CD4-positive, alpha-beta T cell (primary cell): ENCODE measurements at regions not wholly inside any gene's neighbourhood (a gene's known extent, or its start where the extent isn't known, plus 50 kb on each side); places are given as distances from the start of the nearest gene placed in this dataset.

Experiments
- ATAC-seq: fragments of 200-7000 bp; cut with Tn5 transposase; one replicate; pipeline ENCODE4 v1.10.0; 2022; ENCODE audit warnings: mild to moderate bottlenecking; ENCODE audit not compliant: poor library complexity
- CTCF ChIA-PET: fragments of 350-600 bp; sonication (Branson Sonifier 250); formaldehyde crosslinking; loops from one replicate; lab custom pipeline; 2021; ENCODE audit warnings: antibody characterized with exemption, inconsistent platforms; lab: Charles Lee
- POLR2A ChIA-PET: fragments of 350-600 bp; sonication (Branson Sonifier 250); formaldehyde crosslinking; loops from one replicate; lab custom pipeline; 2021; ENCODE audit warnings: antibody characterized with exemption, inconsistent platforms; lab: Charles Lee
- DNase-seq, 14 experiments: peaks; one replicate each; pipeline ENCODE4 v3.0.0-alpha.2; 2013 to 2020; ENCODE audit warnings: mixed read lengths in 2 of 14
- H3K27ac ChIP-seq, 2 donors: one replicate each; pipeline versions ENCODE4 v1.5.1 to v1.7.0; 2013; ENCODE audit warnings: low read length in 2 of 2, low read depth in 1 of 2, mild to moderate bottlenecking in 1 of 2
- H3K27me3 ChIP-seq, 2 experiments: 1 replicate in 1 of 2; 2 replicates in 1 of 2; pipeline versions ENCODE4 v1.6.1 to v1.7.0; 2013; ENCODE audit warnings: low read length in 2 of 2, control low read depth in 1 of 2, mild to moderate bottlenecking in 1 of 2, moderate library complexity in 1 of 2; ENCODE audit not compliant: insufficient read depth in 2 of 2, control insufficient read depth in 1 of 2
- H3K36me3 ChIP-seq: one replicate; pipeline ENCODE4 v1.6.1; 2013; ENCODE audit warnings: low read length, control low read depth; ENCODE audit not compliant: insufficient read depth
- H3K4me1 ChIP-seq: one replicate; pipeline ENCODE4 v1.6.1; 2013; ENCODE audit warnings: low read length, control low read depth; ENCODE audit not compliant: insufficient read depth
- H3K4me3 ChIP-seq: one replicate; pipeline ENCODE4 v1.5.1; 2013; ENCODE audit warnings: mild to moderate bottlenecking, low read length, moderate library complexity
- H3K9me3 ChIP-seq, 2 experiments: 1 replicate in 1 of 2; 2 replicates in 1 of 2; pipeline versions ENCODE4 v1.6.1 to v1.7.0; 2013; ENCODE audit warnings: low read length in 2 of 2, mild to moderate bottlenecking in 2 of 2, control low read depth in 1 of 2, moderate library complexity in 1 of 2; ENCODE audit not compliant: control insufficient read depth in 1 of 2, insufficient read depth in 1 of 2
- H3K27ac Mint-ChIP-seq: one replicate; pipeline ENCODE4 v1.8.0; 2020; ENCODE audit warnings: mixed read lengths
- H3K27me3 Mint-ChIP-seq: one replicate; pipeline ENCODE4 v1.8.0; 2021; ENCODE audit warnings: mixed read lengths
- H3K36me3 Mint-ChIP-seq: one replicate; pipeline ENCODE4 v1.8.0; 2021; ENCODE audit warnings: low read depth, mixed read lengths
- H3K4me1 Mint-ChIP-seq: one replicate; pipeline ENCODE4 v1.8.0; 2021; ENCODE audit warnings: low read depth, mixed read lengths
- H3K4me3 Mint-ChIP-seq: one replicate; pipeline ENCODE4 v1.8.0; 2020; ENCODE audit warnings: mild to moderate bottlenecking, mixed read lengths
- H3K9me3 Mint-ChIP-seq: one replicate; pipeline ENCODE4 v1.8.0; 2020; ENCODE audit warnings: mixed read lengths
- intact Hi-C, 2 experiments: fragments of 100-400 bp; cut with DNase I in 1 of 2; cut with micrococcal nuclease in 1 of 2; formaldehyde crosslinking; loops; one replicate each; pipeline versions ENCODE4 v1.15.1 to v1.9.0; 2023 to 2025; cut with DNase I, micrococcal nuclease
- TF ChIP-seq, protein P1 (sequence below): fragments of 200-600 bp; IDR thresholded peaks from one replicate; pipeline ENCODE4 v1.8.0; 2022; ENCODE audit warnings: antibody characterized with exemption, mild to moderate bottlenecking

DNA sequence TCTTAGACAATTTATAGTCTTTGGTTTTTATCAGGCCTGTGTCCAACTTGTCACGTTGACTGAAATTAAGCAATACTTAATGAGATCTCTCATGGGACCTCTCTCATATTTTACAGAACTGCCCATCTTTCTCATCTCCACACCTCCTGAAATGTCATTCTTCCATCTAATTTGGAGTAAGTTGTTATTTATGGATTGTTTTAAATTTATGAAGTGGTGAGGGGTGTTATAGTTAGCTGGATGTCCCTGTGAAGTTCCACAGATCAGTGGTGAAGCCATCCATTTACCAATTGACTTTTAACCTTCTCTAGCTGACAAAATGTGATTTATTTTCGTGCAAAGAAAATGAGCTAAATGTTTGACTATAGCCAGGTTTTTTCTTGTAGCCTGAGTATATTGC is 824.9 kb downstream of the KCNJ2 start:
- intact Hi-C loops = no loop called here
- Mint-ChIP-seq H3K27ac (no peak overlapping the region), H3K4me1 (no peaks in the 10 kb centered on the region), H3K36me3 (no peaks in the 10 kb centered on the region), H3K9me3 (peaks cover 9% of the 10 kb centered on the region), H3K4me3 (no peak overlapping the region), H3K27me3 (no peaks in the 10 kb centered on the region)
- TF ChIP-seq, protein P1, sequence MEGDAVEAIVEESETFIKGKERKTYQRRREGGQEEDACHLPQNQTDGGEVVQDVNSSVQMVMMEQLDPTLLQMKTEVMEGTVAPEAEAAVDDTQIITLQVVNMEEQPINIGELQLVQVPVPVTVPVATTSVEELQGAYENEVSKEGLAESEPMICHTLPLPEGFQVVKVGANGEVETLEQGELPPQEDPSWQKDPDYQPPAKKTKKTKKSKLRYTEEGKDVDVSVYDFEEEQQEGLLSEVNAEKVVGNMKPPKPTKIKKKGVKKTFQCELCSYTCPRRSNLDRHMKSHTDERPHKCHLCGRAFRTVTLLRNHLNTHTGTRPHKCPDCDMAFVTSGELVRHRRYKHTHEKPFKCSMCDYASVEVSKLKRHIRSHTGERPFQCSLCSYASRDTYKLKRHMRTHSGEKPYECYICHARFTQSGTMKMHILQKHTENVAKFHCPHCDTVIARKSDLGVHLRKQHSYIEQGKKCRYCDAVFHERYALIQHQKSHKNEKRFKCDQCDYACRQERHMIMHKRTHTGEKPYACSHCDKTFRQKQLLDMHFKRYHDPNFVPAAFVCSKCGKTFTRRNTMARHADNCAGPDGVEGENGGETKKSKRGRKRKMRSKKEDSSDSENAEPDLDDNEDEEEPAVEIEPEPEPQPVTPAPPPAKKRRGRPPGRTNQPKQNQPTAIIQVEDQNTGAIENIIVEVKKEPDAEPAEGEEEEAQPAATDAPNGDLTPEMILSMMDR = no peak
- Histone ChIP-seq H3K36me3 (no peaks in the 10 kb centered on the region), H3K9me3 (peaks cover 0 to 5% of the 10 kb centered on the region in 2 experiments), H3K27ac (no peak overlapping the region), H3K4me1 (no peaks in the 10 kb centered on the region), H3K4me3 (no peak overlapping the region), H3K27me3 (no peaks in the 10 kb centered on the region)
- no peak for DNase-seq
- ChIA-PET POLR2A (no interaction called here), CTCF (no interaction called here)
- no peak for ATAC-seq

DNA sequence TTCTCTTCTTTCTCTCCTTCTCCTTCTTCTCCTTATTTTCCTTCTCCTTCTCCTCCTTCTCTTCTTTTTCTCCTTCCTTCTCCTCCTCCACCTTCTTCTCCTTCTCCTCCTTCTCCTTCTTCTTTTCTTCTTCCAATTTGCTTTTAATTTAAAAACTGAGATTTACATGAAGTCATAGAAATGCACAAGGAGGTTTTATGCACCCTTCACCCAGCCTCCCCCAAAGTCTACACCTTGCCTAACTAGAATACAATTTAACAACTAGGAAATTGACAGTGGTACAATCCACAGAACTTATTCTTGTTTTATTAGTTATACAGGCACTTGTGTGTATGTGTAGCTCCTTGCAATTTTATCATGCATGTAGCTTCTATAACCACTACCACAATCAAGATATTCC is 826.7 kb downstream of the KCNJ2 start:
- H3K9me3 ChIP-seq = peaks cover 0 to under 1% of the 10 kb centered on the region in 2 experiments
- H3K4me1 ChIP-seq = no peaks in the 10 kb centered on the region
- Mint-ChIP-seq H3K9me3 (peaks cover 9% of the 10 kb centered on the region), H3K36me3 (no peaks in the 10 kb centered on the region), H3K4me1 (no peaks in the 10 kb centered on the region), H3K27ac (no peak overlapping the region), H3K4me3 (no peak overlapping the region), H3K27me3 (no peaks in the 10 kb centered on the region)
- H3K36me3 ChIP-seq = no peaks in the 10 kb centered on the region
- DNase-seq = no peak
- ATAC-seq = no peak
- POLR2A ChIA-PET = no interaction called here
- CTCF ChIA-PET = interaction anchor here (0.6 kb wide), 1 partner anchor 8 kb away, joined by 4 read pairs; no protein-coding TSS in a partner anchor
- TF ChIP-seq, protein P1 = no peak
- intact Hi-C loops = no loop called here
- no peaks in the 10 kb centered on the region for H3K27me3 ChIP-seq
- no peak overlapping the region for H3K4me3 ChIP-seq
- no peak overlapping the region for H3K27ac ChIP-seq

DNA sequence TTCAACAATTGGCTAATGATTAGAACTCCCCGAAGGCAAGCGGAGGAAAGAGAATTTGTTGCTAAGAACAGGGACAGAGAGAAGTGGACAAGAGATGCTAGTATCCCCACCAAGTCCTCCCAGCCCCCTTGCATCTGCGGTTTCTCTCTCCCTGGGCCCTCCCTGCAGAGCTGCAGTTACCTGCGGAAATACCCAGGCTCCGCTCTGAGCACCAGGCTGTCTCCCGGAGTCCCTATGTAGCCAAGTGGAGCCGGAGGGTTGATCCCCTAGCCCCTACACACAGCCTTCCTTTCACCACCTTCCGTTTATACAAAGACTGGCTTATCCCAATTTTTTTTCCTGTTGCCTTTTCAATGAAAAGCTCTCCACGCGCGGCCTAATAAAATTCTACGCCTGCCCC is 834.4 kb downstream of the KCNJ2 start:
- ATAC-seq (no peak), DNase-seq (no peak)
- no peaks in the 10 kb centered on the region for H3K36me3 ChIP-seq
- TF ChIP-seq, protein P1 = no peak
- no peak overlapping the region for H3K4me3 Mint-ChIP-seq
- no peak overlapping the region for H3K4me3 ChIP-seq
- H3K27me3 ChIP-seq = no peaks in the 10 kb centered on the region
- CTCF ChIA-PET = interaction anchor here (0.6 kb wide), 1 partner anchor 8 kb away, joined by 4 read pairs; no protein-coding TSS in a partner anchor
- H3K27me3 Mint-ChIP-seq = no peaks in the 10 kb centered on the region
- intact Hi-C loops = no loop called here
- H3K9me3 Mint-ChIP-seq = no peaks in the 10 kb centered on the region
- POLR2A ChIA-PET = no interaction called here
- no peaks in the 10 kb centered on the region for H3K36me3 Mint-ChIP-seq
- H3K4me1 Mint-ChIP-seq = no peaks in the 10 kb centered on the region
- no peaks in the 10 kb centered on the region for H3K9me3 ChIP-seq
- no peak overlapping the region for H3K27ac ChIP-seq
- no peak overlapping the region for H3K27ac Mint-ChIP-seq
- H3K4me1 ChIP-seq = no peaks in the 10 kb centered on the region
